ENCODE measurements at regions not wholly inside any gene's neighbourhood (a gene's known extent, or its start where the extent isn't known, plus 50 kb on each side); places are given as distances from the start of the nearest gene placed in this dataset.

- no peak for TF ChIP-seq ZNF462 (CRISPR knock-in tag; IDR thresholded peaks at IDR 0.05)
- no peak for TF ChIP-seq EZH2 (IDR thresholded peaks at IDR 0.05; ENCODE audit: low read depth, unreplicated experiment)
- TF ChIP-seq CTCF (conservative IDR thresholded peaks at IDR 0.05; ENCODE audit: low read depth in 2 of 2): no peak
- TF ChIP-seq CREB1 (CRISPR knock-in tag; IDR thresholded peaks at IDR 0.05; ENCODE audit: low read depth): no peak
- no peak for TF ChIP-seq ZNF331 (CRISPR knock-in tag; IDR thresholded peaks at IDR 0.05; ENCODE audit: low read depth)
- TF ChIP-seq JUNB (IDR thresholded peaks at IDR 0.05; ENCODE audit: unreplicated experiment): no peak
- no peak for TF ChIP-seq STAT1 (IDR thresholded peaks at IDR 0.05; ENCODE audit: unreplicated experiment)
- no peak for TF ChIP-seq NANOG (IDR thresholded peaks at IDR 0.05; ENCODE audit: borderline replicate concordance)
- TF ChIP-seq EZH2phosphoT487 (IDR thresholded peaks at IDR 0.05; ENCODE audit: unreplicated experiment): no peak
- TF ChIP-seq, protein P1, sequence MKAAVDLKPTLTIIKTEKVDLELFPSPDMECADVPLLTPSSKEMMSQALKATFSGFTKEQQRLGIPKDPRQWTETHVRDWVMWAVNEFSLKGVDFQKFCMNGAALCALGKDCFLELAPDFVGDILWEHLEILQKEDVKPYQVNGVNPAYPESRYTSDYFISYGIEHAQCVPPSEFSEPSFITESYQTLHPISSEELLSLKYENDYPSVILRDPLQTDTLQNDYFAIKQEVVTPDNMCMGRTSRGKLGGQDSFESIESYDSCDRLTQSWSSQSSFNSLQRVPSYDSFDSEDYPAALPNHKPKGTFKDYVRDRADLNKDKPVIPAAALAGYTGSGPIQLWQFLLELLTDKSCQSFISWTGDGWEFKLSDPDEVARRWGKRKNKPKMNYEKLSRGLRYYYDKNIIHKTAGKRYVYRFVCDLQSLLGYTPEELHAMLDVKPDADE (IDR thresholded peaks at IDR 0.05): no peak
Observed at GRCh38 chr3:35275768-35276167, 363.6 kb upstream of the ARPP21 start (continued).

All from GM23338 (cell line).